ENCODE measurements at regions not wholly inside any gene's neighbourhood (a gene's known extent, or its start where the extent isn't known, plus 50 kb on each side); places are given as distances from the start of the nearest gene placed in this dataset.

DNA sequence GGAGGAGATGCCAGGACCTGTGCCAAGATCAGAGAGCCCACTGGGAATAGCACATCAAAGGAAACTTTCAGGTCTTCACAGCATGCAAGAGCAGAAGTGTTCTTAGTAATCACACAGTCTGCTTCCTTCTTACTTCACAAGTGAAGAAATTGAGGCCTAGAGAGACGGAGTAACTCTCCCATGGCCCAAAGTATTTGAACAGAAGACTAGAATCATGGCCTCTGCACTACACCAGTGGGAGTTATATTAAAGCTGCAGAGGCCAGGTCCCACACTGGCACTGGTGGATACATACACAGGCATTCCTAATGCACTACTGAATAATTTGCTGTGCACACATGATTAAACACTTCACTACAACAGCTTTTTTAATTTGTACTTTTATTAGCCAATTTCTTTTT is 107.6 kb upstream of the RMP24 start:
- no peaks in the 10 kb centered on the region for H3K79me2 ChIP-seq (ENCODE audit: control insufficient read depth, insufficient read depth, low read length)
- CTCF ChIA-PET = no interaction called here
- no peak overlapping the region for H3K4me2 ChIP-seq (replicated peaks; ENCODE audit: low read depth, low read length, poor library complexity, severe bottlenecking)
- TF ChIP-seq EZH2 (IDR thresholded peaks at IDR 0.05; ENCODE audit: borderline replicate concordance, insufficient read depth, low read depth, low read length, poor library complexity, severe bottlenecking) = no peak
- TF ChIP-seq, protein P1, sequence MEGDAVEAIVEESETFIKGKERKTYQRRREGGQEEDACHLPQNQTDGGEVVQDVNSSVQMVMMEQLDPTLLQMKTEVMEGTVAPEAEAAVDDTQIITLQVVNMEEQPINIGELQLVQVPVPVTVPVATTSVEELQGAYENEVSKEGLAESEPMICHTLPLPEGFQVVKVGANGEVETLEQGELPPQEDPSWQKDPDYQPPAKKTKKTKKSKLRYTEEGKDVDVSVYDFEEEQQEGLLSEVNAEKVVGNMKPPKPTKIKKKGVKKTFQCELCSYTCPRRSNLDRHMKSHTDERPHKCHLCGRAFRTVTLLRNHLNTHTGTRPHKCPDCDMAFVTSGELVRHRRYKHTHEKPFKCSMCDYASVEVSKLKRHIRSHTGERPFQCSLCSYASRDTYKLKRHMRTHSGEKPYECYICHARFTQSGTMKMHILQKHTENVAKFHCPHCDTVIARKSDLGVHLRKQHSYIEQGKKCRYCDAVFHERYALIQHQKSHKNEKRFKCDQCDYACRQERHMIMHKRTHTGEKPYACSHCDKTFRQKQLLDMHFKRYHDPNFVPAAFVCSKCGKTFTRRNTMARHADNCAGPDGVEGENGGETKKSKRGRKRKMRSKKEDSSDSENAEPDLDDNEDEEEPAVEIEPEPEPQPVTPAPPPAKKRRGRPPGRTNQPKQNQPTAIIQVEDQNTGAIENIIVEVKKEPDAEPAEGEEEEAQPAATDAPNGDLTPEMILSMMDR (IDR thresholded peaks at IDR 0.05) = no peak
- H3K27ac ChIP-seq (ENCODE audit: low read length in 2 of 2) = no peak overlapping the region
- no peak overlapping the region for H3K4me3 ChIP-seq (ENCODE audit: control extremely low read depth in 1 of 5, extremely low read depth in 1 of 5, insufficient read depth in 1 of 5, low read depth in 2 of 5, low read length in 4 of 5)
- no peaks in the 10 kb centered on the region for H3K4me1 ChIP-seq (ENCODE audit: control insufficient read depth in 2 of 2, insufficient read depth in 2 of 2, low read length in 2 of 2)
- Mint-ChIP-seq H3K9me3 (ENCODE audit: insufficient read depth) (no peaks in the 10 kb centered on the region), H3K27ac (no peak overlapping the region), H3K27me3 (no peaks in the 10 kb centered on the region), H3K4me1 (no peaks in the 10 kb centered on the region), H3K4me3 (no peak overlapping the region)
- POLR2A ChIA-PET = no interaction called here
- H4K20me1 ChIP-seq (ENCODE audit: control insufficient read depth, insufficient read depth, low read length, poor library complexity, severe bottlenecking) = no peaks in the 10 kb centered on the region
- ATAC-seq (ENCODE audit: low read depth) (no peak), DNase-seq (no peak)
- H2AFZ ChIP-seq (ENCODE audit: insufficient read depth, low read depth, low read length, poor library complexity, severe bottlenecking) = no peak overlapping the region
- H3K36me3 ChIP-seq (replicated peaks in 1 of 2; ENCODE audit: control extremely low read depth in 1 of 2, control insufficient read depth in 1 of 2, extremely low read depth in 1 of 2, insufficient read depth in 2 of 2, low read length in 1 of 2) = no peaks in the 10 kb centered on the region
- no peak overlapping the region for H3K9ac ChIP-seq (ENCODE audit: low read length)
- no peaks in the 10 kb centered on the region for H3K27me3 ChIP-seq (replicated peaks in 1 of 4; ENCODE audit: control extremely low read depth in 1 of 4, control insufficient read depth in 3 of 4, insufficient read depth in 4 of 4, low read length in 3 of 4)
- intact Hi-C loops (cut with micrococcal nuclease) = no loop called here
- WGBS (ENCODE audit: insufficient coverage) = 100% methylated on average over 1 of the region's 1 CpG
- H3K9me3 ChIP-seq (ENCODE audit: control extremely low read depth in 1 of 3, control insufficient read depth in 2 of 3, insufficient read depth in 1 of 3, low read length in 2 of 3) = no peaks in the 10 kb centered on the region

DNA sequence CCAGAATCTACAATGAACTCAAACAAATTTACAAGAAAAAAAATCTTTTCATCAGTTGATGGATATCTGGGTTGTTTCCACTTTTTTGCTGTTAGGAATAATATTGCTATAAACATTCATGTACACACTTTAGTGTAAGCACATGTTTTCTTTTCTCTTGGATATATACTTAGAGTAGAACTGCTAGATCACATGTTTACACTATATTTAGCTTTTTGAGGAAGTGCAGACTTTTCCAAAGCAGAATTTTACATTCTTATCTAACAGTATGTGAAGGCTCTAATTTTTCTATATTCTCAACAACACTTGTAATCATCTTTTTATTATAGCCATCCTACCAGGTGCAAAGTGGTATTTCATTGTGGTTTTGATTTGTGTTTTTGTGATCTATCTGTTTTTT is 103.6 kb upstream of the RMP24 start:
- no peaks in the 10 kb centered on the region for H3K4me1 ChIP-seq (ENCODE audit: control insufficient read depth in 2 of 2, insufficient read depth in 2 of 2, low read length in 2 of 2)

More for the DNA sequence above, 103.6 kb upstream of the RMP24 start:
- intact Hi-C loops (cut with micrococcal nuclease) = no loop called here
- no peaks in the 10 kb centered on the region for H4K20me1 ChIP-seq (ENCODE audit: control insufficient read depth, insufficient read depth, low read length, poor library complexity, severe bottlenecking)
- ChIA-PET POLR2A (no interaction called here), CTCF (no interaction called here)
- H3K27me3 ChIP-seq (replicated peaks in 1 of 4; ENCODE audit: control extremely low read depth in 1 of 4, control insufficient read depth in 3 of 4, insufficient read depth in 4 of 4, low read length in 3 of 4) = peaks cover 0 to 9% (median 2%) of the 10 kb centered on the region in 4 experiments
- no peaks in the 10 kb centered on the region for H3K4me1 Mint-ChIP-seq
- no peak for DNase-seq
- H3K4me2 ChIP-seq (replicated peaks; ENCODE audit: low read depth, low read length, poor library complexity, severe bottlenecking) = no peak overlapping the region
- TF ChIP-seq, protein P1 (IDR thresholded peaks at IDR 0.05) = no peak
- no peak for TF ChIP-seq EZH2 (IDR thresholded peaks at IDR 0.05; ENCODE audit: borderline replicate concordance, insufficient read depth, low read depth, low read length, poor library complexity, severe bottlenecking)
- no peaks in the 10 kb centered on the region for H3K9me3 Mint-ChIP-seq (ENCODE audit: insufficient read depth)
- H3K27ac ChIP-seq (ENCODE audit: low read length in 2 of 2) = no peak overlapping the region
- no peaks in the 10 kb centered on the region for H3K79me2 ChIP-seq (ENCODE audit: control insufficient read depth, insufficient read depth, low read length)
- H2AFZ ChIP-seq (ENCODE audit: insufficient read depth, low read depth, low read length, poor library complexity, severe bottlenecking) = no peak overlapping the region
- H3K4me3 ChIP-seq (ENCODE audit: control extremely low read depth in 1 of 5, extremely low read depth in 1 of 5, insufficient read depth in 1 of 5, low read depth in 2 of 5, low read length in 4 of 5) = no peak overlapping the region
- ATAC-seq (ENCODE audit: low read depth) = no peak
- H3K36me3 ChIP-seq (replicated peaks in 1 of 2; ENCODE audit: control extremely low read depth in 1 of 2, control insufficient read depth in 1 of 2, extremely low read depth in 1 of 2, insufficient read depth in 2 of 2, low read length in 1 of 2) = no peaks in the 10 kb centered on the region
- peaks cover 0 to 11% (median 8%) of the 10 kb centered on the region in 3 donors for H3K9me3 ChIP-seq (ENCODE audit: control extremely low read depth in 1 of 3, control insufficient read depth in 2 of 3, insufficient read depth in 1 of 3, low read length in 2 of 3)
- no peak overlapping the region for H3K9ac ChIP-seq (ENCODE audit: low read length)
- peaks cover 13% of the 10 kb centered on the region for H3K27me3 Mint-ChIP-seq
- no peak overlapping the region for H3K4me3 Mint-ChIP-seq
- H3K27ac Mint-ChIP-seq = no peak overlapping the region

Data from B cell (primary cell).